HepG2 (cell line): ENCODE measurements at regions not wholly inside any gene's neighbourhood (a gene's known extent, or its start where the extent isn't known, plus 50 kb on each side); places are given as distances from the start of the nearest gene placed in this dataset.

Experiments used
- ATAC-seq: fragments of 200-7000 bp; cut with Tn5 transposase; 3 replicates; pipeline ENCODE4 v1.9.1; 2020; ENCODE audit warnings: mild to moderate bottlenecking, moderate library complexity
- BruUV-seq: library from RNA; stranded (reverse); fragments of 400-500 nt; replicated peaks from 2 replicates; lab custom pipeline; 2021; lab: Mats Ljungman, UMichigan
- CTCF ChIA-PET: fragments of 300-600 bp; formaldehyde crosslinking; extraction: SDS; loops from one replicate; lab custom pipeline; 2021; ENCODE audit warnings: low total read pairs, inconsistent platforms, low intra/inter-chr PET ratio; lab: Yijun Ruan, JAX
- POLR2A ChIA-PET: fragments of 350-600 bp; sonication (Branson Sonifier 250); formaldehyde crosslinking; loops from one replicate; lab custom pipeline; 2020; ENCODE audit warnings: antibody characterized with exemption, inconsistent platforms; lab: Yijun Ruan, JAX
- DNase-seq: peaks from one replicate; pipeline ENCODE4 v3.0.0-alpha.2; 2015; ENCODE audit warnings: low spot score
- FAIRE-seq: peaks from 3 replicates; lab custom pipeline; 2011; peaks lifted over from hg19 to GRCh38; lab: Jason Lieb, UNC
- H2AFZ ChIP-seq: one replicate; pipeline ENCODE4 v1.6.1; 2011; ENCODE audit warnings: low read length, inconsistent platforms
- H3K27ac ChIP-seq: fragments of 300-600 bp; 3 replicates; pipeline ENCODE4 v1.8.0; 2011; ENCODE audit warnings: mixed run types, mild to moderate bottlenecking, mixed read lengths, low read length, inconsistent platforms; ENCODE audit not compliant: insufficient read depth; ENCODE audit errors: extremely low read length
- H3K27me3 ChIP-seq, 2 experiments: fragments of 200-600 bp in 1 of 2; 2 replicates in 1 of 2; 3 replicates in 1 of 2; pipeline versions ENCODE4 v1.6.0 to v1.8.0; 2011; ENCODE audit warnings: low read length in 2 of 2, mild to moderate bottlenecking in 2 of 2, moderate library complexity in 2 of 2, inconsistent platforms in 1 of 2; ENCODE audit not compliant: insufficient read depth in 2 of 2, control insufficient read depth in 1 of 2
- H3K36me3 ChIP-seq, 2 experiments: fragments of 200-600 bp in 1 of 2; replicated peaks in 1 of 2; 2 replicates in 1 of 2; 3 replicates in 1 of 2; pipeline versions ENCODE4 v1.5.1 to v1.8.0; 2011; ENCODE audit warnings: low read length in 2 of 2, inconsistent platforms in 1 of 2; ENCODE audit not compliant: insufficient read depth in 2 of 2, control insufficient read depth in 1 of 2
- H3K4me1 ChIP-seq: 2 replicates; pipeline ENCODE4 v1.5.1; 2012; ENCODE audit warnings: low read length, inconsistent platforms; ENCODE audit not compliant: insufficient read depth
- H3K4me2 ChIP-seq: 2 replicates; pipeline ENCODE4 v1.6.0; 2011; ENCODE audit warnings: low read depth, low read length, inconsistent platforms
- H3K4me3 ChIP-seq, 3 experiments: fragments of 200-600 bp in 1 of 3; sonication (generic), shearing (Covaris generic) in 1 of 3; replicated peaks in 1 of 3; 2 replicates each; pipeline ENCODE4 v1.5.1; 2011 to 2016; ENCODE audit warnings: low read length in 3 of 3, inconsistent platforms in 2 of 3, low read depth in 2 of 3, mild to moderate bottlenecking in 2 of 3, control low read depth in 1 of 3, mixed read lengths in 1 of 3; ENCODE audit not compliant: insufficient read depth in 1 of 3
- H3K79me2 ChIP-seq: one replicate; pipeline ENCODE4 v1.6.1; 2011; ENCODE audit warnings: low read length, inconsistent platforms; ENCODE audit not compliant: insufficient read depth
- H3K9ac ChIP-seq: 2 replicates; pipeline ENCODE4 v1.6.0; 2011; ENCODE audit warnings: mild to moderate bottlenecking, low read depth, low read length, inconsistent platforms; ENCODE audit not compliant: insufficient read depth
- H3K9me3 ChIP-seq: 2 replicates; pipeline ENCODE4 v1.5.1; 2012; ENCODE audit warnings: mild to moderate bottlenecking, low read length
- H4K20me1 ChIP-seq: 2 replicates; pipeline ENCODE4 v1.6.0; 2011; ENCODE audit warnings: inconsistent platforms, mild to moderate bottlenecking, low read length, moderate library complexity; ENCODE audit not compliant: insufficient read depth
- ATF1 ChIP-seq: IDR thresholded peaks from 2 replicates; pipeline ENCODE4 v1.6.1; 2016; ENCODE audit warnings: mild to moderate bottlenecking, control low read depth
- FOXK1 ChIP-seq: sonication (generic); formaldehyde crosslinking; IDR thresholded peaks from 2 replicates; pipeline ENCODE4 v1.4.0; 2020; ENCODE audit warnings: low read depth, missing genetic modification reagents, borderline replicate concordance
- HNRNPUL1 ChIP-seq: fragments of 200-400 bp; formaldehyde crosslinking; IDR thresholded peaks from 2 replicates; pipeline ENCODE4 v1.6.1; 2017; ENCODE audit warnings: low read depth, mild to moderate bottlenecking, low read length, moderate library complexity
- KDM2A ChIP-seq: sonication (generic); formaldehyde crosslinking; IDR thresholded peaks from 2 replicates; pipeline ENCODE4 v1.4.0; 2020; ENCODE audit warnings: low read depth, missing genetic modification reagents, borderline replicate concordance
- PAWR ChIP-seq: sonication (generic); formaldehyde crosslinking; IDR thresholded peaks from 2 replicates; pipeline ENCODE4 v1.4.0; 2020; ENCODE audit warnings: missing genetic modification reagents, mild to moderate bottlenecking, borderline replicate concordance
- PLRG1 ChIP-seq: fragments of 450-650 bp; conservative IDR thresholded peaks from 2 replicates; pipeline ENCODE4 v1.6.1; 2016
- PRMT3 ChIP-seq: sonication (generic); formaldehyde crosslinking; IDR thresholded peaks from 2 replicates; pipeline ENCODE4 v1.8.1; 2022; ENCODE audit warnings: low read depth, mild to moderate bottlenecking, moderate library complexity, missing genetic modification reagents, borderline replicate concordance
- RNF2 ChIP-seq: fragments of 450-650 bp; conservative IDR thresholded peaks from 2 replicates; pipeline ENCODE4 v1.6.1; 2016; ENCODE audit warnings: low read depth
- SPEN ChIP-seq: sonication (generic); formaldehyde crosslinking; IDR thresholded peaks from 2 replicates; pipeline ENCODE4 v1.5.1; 2020; ENCODE audit warnings: low read depth, mild to moderate bottlenecking, missing genetic modification reagents
- TFDP1 ChIP-seq: IDR thresholded peaks from 2 replicates; pipeline ENCODE4 v1.6.1; 2016; ENCODE audit warnings: missing compliant biosample characterization, missing genetic modification reagents, borderline replicate concordance
- ZNF549 ChIP-seq: sonication (generic); formaldehyde crosslinking; IDR thresholded peaks from 2 replicates; pipeline ENCODE4 v1.5.0; 2020; ENCODE audit warnings: missing genetic modification reagents
- ZNF788 ChIP-seq: sonication (generic); formaldehyde crosslinking; IDR thresholded peaks from 2 replicates; pipeline ENCODE4 v1.5.0; 2020; ENCODE audit warnings: mild to moderate bottlenecking, missing genetic modification reagents, borderline replicate concordance
- WGBS: methylation state at CpG from one replicate; pipeline ENCODE4 v1.1.6; 2017; ENCODE audit warnings: low lambda C conversion rate; 5-methylcytosine and 5-hydroxymethylcytosine counted together
- in situ Hi-C: cut with HindIII; loops from 2 replicates; pipeline ENCODE4 v1.10.0; 2017; ENCODE audit warnings: low pct_unique_long_range_greater_than_20kb; ENCODE audit not compliant: extremely low pct_ligation_motif_present
- intact Hi-C: fragments of 100-400 bp; cut with micrococcal nuclease; formaldehyde crosslinking; loops from one replicate; pipeline ENCODE4 v1.10.0; 2022; ENCODE audit not compliant: unreplicated experiment
- TF ChIP-seq, protein P1 (sequence below): sonication (generic); formaldehyde crosslinking; IDR thresholded peaks from 2 replicates; pipeline ENCODE4 v1.4.0; 2020; ENCODE audit warnings: mild to moderate bottlenecking, missing genetic modification reagents
- TF ChIP-seq, protein P2 (sequence below): IDR thresholded peaks from 2 replicates; pipeline ENCODE4 v1.6.1; 2016; ENCODE audit warnings: low read depth, control low read depth
- TF ChIP-seq, protein P3 (sequence below): sonication (generic); formaldehyde crosslinking; IDR thresholded peaks from 2 replicates; pipeline ENCODE4 v1.9.0; 2021; ENCODE audit warnings: missing genetic modification reagents, borderline replicate concordance

DNA sequence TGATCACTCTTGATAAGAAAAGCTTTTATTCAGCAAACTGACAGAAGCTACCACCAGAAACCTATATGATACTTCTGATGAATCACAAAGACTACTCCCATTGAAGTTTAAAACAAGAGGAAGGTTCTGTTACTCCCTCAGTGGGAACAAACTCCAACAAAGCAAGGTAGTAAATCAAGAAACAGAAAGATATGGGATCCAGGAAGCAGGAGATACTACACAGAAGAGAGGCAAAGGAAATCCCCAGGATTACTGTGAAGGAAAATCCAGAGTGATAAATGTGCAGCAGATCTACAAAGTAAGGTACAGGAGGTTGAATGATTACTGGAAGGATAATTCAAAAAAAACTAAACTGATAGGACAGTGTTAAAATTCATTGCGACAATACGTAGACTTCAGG, 222.4 kb downstream of the HHIP start:
- H4K20me1 ChIP-seq = no peaks in the 10 kb centered on the region
- H3K36me3 ChIP-seq = no peaks in the 10 kb centered on the region
- ATAC-seq (no peak), DNase-seq (no peak), FAIRE-seq (no peak)
- ChIA-PET CTCF (no interaction called here), POLR2A (no interaction called here)
- in situ Hi-C loops (no loop called here), intact Hi-C loops (no loop called here)
- no TSS peak for BruUV-seq
- H3K4me2 ChIP-seq = no peak overlapping the region
- H3K4me1 ChIP-seq = no peaks in the 10 kb centered on the region
- no peaks in the 10 kb centered on the region for H3K9me3 ChIP-seq
- 39% methylated on average over 2 of the region's 2 CpGs for WGBS
- H3K79me2 ChIP-seq = no peaks in the 10 kb centered on the region
- TF ChIP-seq, protein P1, sequence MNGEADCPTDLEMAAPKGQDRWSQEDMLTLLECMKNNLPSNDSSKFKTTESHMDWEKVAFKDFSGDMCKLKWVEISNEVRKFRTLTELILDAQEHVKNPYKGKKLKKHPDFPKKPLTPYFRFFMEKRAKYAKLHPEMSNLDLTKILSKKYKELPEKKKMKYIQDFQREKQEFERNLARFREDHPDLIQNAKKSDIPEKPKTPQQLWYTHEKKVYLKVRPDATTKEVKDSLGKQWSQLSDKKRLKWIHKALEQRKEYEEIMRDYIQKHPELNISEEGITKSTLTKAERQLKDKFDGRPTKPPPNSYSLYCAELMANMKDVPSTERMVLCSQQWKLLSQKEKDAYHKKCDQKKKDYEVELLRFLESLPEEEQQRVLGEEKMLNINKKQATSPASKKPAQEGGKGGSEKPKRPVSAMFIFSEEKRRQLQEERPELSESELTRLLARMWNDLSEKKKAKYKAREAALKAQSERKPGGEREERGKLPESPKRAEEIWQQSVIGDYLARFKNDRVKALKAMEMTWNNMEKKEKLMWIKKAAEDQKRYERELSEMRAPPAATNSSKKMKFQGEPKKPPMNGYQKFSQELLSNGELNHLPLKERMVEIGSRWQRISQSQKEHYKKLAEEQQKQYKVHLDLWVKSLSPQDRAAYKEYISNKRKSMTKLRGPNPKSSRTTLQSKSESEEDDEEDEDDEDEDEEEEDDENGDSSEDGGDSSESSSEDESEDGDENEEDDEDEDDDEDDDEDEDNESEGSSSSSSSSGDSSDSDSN = no peak
- TF ChIP-seq ZNF549 (CRISPR knock-in tag) = no peak
- TF ChIP-seq ATF1 (CRISPR knock-in tag) = no peak
- TF ChIP-seq, protein P2, sequence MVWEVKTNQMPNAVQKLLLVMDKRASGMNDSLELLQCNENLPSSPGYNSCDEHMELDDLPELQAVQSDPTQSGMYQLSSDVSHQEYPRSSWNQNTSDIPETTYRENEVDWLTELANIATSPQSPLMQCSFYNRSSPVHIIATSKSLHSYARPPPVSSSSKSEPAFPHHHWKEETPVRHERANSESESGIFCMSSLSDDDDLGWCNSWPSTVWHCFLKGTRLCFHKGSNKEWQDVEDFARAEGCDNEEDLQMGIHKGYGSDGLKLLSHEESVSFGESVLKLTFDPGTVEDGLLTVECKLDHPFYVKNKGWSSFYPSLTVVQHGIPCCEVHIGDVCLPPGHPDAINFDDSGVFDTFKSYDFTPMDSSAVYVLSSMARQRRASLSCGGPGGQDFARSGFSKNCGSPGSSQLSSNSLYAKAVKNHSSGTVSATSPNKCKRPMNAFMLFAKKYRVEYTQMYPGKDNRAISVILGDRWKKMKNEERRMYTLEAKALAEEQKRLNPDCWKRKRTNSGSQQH (CRISPR knock-in tag) = no peak
- TF ChIP-seq, protein P3, sequence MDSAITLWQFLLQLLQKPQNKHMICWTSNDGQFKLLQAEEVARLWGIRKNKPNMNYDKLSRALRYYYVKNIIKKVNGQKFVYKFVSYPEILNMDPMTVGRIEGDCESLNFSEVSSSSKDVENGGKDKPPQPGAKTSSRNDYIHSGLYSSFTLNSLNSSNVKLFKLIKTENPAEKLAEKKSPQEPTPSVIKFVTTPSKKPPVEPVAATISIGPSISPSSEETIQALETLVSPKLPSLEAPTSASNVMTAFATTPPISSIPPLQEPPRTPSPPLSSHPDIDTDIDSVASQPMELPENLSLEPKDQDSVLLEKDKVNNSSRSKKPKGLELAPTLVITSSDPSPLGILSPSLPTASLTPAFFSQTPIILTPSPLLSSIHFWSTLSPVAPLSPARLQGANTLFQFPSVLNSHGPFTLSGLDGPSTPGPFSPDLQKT (CRISPR knock-in tag) = no peak
- TF ChIP-seq SPEN = no peak
- TF ChIP-seq PAWR (CRISPR knock-in tag) = no peak
- TF ChIP-seq HNRNPUL1 = no peak
- no peak for TF ChIP-seq TFDP1 (CRISPR knock-in tag)
- TF ChIP-seq KDM2A (CRISPR knock-in tag) = no peak
- TF ChIP-seq ZNF788 (CRISPR knock-in tag) = no peak
- TF ChIP-seq RNF2 = no peak
- no peak for TF ChIP-seq PRMT3 (CRISPR knock-in tag)
- TF ChIP-seq PLRG1 = no peak
- no peak for TF ChIP-seq FOXK1 (CRISPR knock-in tag)
- H3K27ac ChIP-seq = no peak overlapping the region
- H2AFZ ChIP-seq = no peak overlapping the region
- H3K27me3 ChIP-seq = no peaks in the 10 kb centered on the region
- H3K9ac ChIP-seq = no peak overlapping the region
- no peak overlapping the region for H3K4me3 ChIP-seq
